ENCODE measurements at regions not wholly inside any gene's neighbourhood (a gene's known extent, or its start where the extent isn't known, plus 50 kb on each side); places are given as distances from the start of the nearest gene placed in this dataset.
"Not testable (repeated sequence)": the region's sequence is repeated elsewhere in the genome, so short reads cannot be mapped to it uniquely, and the experiment has no call there.

DNA sequence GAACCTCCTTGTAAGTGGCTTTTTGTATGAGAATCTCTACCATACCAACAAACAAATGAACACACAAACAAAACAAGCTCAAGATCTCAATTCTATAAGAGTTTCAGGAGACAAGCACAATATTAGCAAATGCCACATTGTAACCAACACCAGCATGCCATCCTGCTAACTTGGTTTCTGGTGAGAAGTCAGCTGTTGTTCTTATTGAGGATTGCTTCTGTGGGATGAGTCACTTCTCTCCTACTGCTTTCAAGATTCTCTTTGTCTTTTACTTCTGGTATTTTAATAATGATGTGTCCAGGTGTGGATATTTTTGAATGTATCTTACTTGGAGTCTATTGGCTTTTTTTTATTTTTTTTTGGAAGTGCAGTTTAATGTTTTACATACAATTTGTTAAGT lies 131.7 kb downstream of the BCL2L11 start:
- DNase-seq, result no peak

DNA sequence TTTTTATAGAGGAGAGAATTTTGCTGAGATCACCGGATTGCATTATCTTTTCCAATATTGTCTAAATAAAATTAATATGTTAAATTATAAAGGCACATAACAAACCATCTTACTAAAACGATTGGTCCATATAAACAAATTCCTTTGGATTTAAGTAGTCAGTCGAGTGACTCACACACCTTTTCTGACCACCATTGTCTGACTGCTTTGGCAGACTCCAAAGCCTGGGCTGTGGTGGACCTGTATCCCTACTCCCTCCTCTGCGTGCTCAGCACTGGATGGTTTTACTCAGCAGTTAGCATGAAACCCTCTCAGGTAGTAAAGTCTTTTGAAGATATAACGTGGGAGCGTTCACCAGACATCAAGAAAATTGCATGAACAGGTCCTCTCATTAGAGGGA lies 134.2 kb downstream of the BCL2L11 start:
- not testable (repeated sequence) for DNase-seq

DNA sequence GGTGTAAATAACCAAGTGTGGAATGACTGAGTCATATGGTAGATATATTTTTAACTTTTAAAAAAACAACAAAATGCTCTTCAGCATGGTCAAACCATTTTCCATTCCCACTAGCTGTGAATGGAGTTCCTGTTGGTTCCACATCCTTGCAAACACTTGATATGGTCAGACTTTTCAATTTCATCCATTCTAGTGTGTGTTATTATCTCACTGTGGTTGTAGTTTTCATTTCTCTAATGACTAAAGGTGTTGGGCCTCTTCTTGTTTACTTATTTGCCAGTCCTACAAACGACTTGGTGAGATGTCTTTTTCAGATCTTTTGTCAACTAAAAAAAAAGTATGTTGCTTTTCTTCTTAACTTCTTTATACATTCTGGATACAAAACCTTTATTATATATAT lies 135.9 kb downstream of the BCL2L11 start:
- DNase-seq, result not testable (repeated sequence)

DNA sequence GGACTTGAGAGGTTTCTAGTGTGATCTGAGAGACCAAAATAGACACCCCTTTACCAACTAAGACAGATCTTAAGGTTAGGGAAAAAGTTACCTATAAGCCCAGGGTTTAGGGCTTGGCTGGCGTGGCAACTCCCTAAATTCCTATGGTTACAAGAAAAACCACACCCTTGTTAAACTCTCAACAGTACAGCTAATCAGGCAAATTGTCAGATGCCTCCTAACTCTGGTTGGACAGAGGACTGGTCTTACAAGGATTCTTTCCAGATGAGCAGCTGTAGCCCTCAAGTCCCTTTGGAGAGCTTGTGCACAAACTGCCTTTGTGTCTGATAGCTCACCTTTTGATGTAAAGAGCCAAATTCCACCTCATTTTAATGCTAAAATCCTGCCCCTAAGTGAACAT lies 136.9 kb downstream of the BCL2L11 start:
- not testable (repeated sequence) for DNase-seq

DNA sequence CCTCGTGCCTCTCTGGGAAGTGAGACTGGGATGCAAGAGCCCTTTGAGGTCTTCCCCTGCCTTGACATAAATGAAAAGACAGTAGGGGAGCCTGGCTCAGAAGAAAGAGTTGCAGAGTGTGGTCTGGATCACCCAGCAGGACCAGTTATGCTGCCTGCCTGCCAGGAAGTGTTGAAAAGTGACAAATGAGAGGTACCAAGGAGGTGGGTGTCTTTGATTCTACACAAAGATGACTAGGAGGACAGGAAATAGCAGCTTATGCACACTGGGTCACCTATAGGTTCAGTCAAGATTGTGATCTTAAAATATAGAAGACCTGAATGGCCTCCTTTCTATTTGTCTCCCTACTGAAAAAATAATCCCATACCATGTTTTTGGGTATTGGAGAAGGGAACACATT lies 137.6 kb downstream of the BCL2L11 start:
- not testable (repeated sequence) for DNase-seq

DNA sequence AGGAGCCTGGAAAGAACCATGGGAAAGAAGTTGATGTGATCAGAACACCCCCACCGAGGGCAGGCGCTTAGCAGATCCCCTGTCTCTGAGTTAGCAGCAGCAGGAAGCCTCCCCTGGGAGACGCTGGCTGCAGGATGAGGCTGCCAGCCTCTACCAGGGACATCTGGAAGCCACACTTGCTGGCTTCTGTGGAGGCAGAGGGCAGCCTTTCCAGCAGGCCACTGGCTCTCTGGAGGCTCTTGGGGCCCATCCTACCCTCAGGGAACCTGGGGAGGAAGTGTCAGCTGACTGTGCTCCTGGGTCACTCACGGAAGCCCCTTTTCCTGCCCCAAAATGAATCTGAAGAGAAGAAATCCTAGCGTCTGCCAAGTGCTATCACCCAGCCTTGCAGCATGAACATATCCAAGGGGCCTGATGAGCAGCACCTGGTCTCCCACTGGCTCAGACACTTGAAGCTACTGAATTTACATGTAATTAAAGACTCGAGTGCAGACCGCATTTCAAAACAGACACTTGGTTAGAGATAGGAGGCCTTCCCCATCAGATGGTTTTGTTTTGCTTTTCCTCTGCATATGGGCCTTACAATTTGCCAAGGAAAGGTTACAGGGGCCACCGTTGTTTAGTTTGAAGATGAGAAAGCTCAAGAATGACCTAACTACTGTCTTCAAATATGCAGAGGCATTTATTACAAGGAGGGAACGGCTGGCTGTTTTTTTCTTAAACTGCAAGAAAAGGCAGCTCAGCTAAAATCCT lies 142.1 kb downstream of the BCL2L11 start:
- not testable (repeated sequence) for DNase-seq

DNA sequence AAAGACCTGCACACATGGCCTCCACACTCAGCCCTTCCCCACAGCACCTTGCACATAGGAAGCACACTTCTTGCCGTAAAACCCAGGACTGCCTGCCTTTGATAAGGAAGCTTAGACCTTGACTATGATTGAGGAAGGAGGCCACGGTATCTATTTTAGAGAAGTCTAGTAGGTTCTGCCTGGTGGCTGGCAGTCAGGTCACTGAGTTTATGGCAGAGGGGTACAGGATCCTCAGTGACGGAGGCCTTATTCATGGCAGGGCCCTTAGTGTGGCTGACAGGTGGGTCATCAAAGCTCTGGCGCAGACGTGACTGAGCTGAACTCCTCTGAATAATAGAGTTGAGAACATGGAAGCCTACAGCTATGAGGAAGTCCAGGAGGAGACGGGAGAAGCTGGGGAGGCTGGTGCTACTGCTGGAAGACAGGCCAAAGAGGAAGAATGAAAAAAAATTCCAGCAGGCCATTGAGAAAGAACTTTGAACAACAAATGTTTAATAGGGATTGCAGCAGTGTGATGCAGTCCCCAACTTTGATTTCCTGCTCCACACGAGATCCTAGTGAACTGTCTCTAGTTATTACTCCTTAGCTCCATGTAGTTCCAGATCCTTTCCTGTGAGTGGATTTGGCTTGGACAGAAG lies 142.8 kb downstream of the BCL2L11 start:
- not testable (repeated sequence) for DNase-seq

DNA sequence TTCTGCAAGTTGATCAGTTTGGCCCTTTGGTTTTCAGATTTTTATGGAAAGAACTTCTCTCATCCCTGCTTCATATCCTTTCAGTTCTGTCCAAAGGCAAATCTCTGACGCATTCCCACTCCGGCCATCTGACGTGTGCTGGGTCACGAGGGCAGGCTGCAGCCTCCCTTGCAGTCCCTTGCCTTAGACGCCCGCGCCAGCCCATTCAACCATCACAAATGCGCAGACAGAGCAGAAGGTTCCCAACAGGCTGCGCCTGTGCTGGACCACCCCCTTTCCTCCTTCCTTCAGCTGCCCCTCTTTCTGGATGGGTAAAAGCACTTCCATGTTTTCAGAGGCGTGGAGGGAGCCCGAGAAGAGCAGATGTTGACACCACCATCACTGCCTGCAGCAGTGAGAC lies 144.2 kb downstream of the BCL2L11 start:
- not testable (repeated sequence) for DNase-seq

DNA sequence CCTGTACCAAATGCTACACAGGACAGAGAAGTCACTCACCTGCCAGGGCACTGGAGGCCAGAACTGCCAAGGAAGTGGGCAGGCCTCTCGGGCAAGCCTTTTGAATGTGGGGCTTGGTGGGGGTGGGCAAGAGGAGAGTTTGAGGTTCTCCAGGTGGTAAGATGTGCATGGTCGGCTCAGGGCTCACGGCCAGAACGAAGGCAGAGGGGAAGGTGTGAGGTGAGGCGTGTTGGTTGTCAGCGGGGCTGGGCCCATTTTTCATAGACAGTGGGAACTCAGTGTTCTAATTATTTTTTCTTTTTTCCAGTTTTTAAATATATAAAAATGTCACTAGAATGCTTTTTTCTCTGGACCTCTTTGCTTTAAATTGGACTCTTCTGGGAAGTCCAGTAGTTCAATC lies 145.8 kb downstream of the BCL2L11 start:
- DNase-seq, result not testable (repeated sequence)

DNA sequence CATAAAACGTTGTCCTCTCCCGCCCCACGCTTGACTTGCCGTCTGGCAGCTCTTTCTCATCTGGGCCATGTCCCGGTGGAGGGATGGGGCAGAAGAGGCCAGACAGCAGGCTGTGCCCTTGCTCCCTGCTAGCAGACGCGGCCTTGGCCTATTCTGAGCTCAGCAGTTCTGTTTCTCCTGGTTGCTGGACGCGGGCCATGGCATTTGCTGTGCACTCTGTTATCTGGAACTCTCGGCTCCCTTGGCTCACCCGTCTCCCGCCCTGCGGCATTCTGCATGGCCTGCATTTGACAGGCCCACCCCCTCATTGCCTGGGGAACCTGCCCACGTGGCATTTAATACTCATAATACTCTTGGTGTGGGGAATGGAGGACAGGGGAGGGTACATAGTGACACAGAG lies 146.3 kb downstream of the BCL2L11 start:
- DNase-seq, result not testable (repeated sequence)

DNA sequence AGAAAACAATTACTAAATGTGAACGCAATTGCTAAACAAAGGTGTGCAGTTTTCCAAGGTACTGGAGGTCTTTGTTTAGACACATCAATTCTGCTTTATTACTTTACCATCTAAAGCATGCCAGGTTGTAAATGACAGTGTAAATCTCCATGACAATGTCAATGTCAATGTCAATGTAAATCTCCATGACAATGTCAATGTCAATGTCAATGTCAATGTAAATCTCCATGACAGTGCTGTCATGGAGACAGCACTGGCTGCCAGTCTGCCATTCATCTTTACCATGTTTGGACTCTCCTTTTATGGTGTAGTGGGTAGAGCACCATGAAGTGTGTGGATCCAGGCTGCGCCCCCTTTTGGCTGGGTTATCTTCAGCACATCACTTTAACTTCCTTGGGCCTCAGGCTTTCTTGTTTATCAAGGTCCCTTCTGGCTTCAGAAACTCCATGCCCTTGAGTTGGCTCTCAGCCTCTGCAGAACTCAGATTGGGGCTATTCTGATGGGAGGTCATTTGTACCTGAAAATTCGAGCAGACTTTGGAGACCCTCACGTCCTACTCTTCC lies 149.1 kb downstream of the BCL2L11 start:
- not testable (repeated sequence) for DNase-seq

DNA sequence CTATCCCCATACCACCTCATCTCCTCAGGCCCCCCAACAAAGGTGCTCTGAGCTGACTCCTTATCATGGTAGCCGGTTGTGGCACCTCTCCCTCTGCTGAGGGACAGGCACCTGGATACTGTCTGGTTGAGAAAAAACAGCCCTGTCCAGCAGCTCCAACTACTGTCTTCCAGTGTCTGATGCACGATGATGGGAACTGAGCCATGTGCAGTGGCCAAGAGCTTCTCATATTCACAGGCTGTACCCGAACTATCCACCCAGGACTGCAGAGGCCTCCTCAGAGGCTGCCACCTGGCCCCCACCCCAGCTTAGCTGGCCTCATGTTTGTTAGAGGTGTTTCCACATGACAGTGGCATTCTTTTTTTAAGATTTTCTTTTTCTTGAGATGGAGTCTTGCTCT lies 149.9 kb downstream of the BCL2L11 start:
- not testable (repeated sequence) for DNase-seq

DNA sequence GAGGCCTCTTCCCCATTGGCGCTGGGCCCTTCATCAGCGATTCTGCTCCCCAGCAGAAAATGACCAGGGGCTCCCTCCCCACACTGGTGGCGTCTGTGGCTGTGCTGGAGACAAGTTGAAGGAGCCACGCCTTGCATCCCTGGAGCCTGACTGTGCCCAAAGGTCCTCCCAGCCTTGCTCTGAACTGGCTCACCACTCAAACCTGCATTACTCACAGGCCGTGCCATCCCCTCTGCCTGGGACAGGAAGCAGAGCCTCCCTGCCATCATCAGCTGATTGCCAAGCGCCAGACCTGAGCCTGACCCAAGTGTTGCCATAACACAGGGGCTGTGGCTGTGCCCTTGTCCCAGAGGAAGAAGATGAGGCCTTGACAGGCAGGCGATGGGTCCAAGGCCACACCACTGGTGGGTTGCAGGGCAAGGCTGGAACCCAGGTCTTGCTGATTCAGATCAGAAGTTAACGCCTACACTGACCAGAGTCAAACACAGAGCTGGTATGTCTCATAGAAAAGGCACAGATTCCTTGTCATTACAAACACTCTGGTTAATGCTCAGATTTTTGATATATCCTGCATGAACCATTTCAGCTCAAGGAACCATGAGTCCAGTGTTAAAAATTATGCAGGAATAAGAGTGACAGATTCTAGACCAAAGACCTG lies 151.1 kb downstream of the BCL2L11 start:
- DNase-seq, result not testable (repeated sequence)

DNA sequence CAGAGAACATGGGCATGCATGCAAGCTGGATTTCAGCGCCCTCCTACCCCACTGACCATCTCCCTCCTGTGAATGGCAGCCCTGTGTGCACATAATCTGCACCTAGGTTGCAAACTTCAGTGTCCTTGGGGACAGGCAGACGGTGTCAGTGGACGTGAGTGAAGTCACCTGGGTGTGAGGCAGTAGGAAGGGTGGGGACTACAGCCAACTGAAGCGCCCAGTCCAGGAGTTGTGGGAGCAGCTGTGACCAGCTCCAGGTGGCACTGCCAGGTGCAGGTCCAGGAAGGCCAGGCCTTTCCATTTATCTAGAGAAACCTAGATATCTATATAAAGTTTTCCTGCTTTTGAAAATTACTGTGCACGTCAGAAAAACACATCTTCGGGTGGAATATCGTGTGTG lies 152.3 kb downstream of the BCL2L11 start:
- DNase-seq, result not testable (repeated sequence)

DNA sequence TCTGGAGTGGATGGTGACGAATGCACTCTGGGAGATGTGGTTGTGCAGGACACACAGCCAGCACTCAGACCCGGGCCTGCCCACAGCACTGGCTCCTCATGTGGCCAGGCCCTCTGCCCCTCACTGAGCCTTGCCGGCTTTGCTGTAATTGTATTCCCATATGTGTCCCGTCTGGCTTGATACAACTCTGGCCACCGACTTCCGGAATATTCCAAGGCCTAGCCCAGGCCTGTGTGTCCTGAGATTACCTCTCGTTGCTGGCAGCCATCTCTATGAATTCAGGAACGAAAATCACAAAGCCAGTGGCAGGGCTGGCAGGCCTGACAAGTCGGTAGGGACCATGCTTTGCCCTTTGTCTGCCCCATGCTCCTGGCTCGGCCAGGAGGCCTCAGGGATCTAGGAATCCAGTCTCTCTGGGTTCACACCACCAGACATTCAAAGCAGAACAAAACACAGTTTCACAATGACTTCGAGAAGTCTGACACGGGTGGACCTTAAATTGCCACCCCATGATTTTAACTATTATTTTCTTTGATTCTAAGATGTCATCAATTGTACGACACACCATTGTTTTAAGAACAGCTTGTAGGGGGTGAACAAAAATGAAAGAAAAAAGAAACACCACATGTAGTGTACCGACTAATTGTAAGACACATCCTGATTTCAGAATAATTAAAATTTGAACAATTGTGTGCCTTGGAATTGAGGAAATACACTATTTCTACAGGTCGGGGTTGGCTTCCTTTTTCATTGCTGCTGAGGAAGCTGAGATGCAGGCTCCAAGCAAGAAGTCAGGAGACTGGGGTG lies 154.5 kb downstream of the BCL2L11 start:
- DNase-seq, result not testable (repeated sequence)

DNA sequence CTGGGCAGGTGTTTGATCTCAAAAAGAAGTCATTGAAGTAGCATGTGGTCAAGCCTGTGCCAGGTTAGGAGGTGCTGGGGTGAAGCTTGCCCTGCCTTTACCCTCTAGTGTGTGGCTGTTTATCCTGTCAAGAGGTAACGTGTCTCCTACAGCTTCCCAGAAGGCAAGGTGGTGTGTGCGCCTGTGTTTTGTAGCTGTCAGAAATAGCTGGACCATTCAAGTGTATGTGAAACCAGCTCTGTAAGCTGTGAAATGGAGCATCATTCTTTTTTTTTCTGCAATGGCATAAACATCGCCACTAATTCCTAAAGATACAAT lies 155.1 kb downstream of the BCL2L11 start:
- not testable (repeated sequence) for DNase-seq

DNA sequence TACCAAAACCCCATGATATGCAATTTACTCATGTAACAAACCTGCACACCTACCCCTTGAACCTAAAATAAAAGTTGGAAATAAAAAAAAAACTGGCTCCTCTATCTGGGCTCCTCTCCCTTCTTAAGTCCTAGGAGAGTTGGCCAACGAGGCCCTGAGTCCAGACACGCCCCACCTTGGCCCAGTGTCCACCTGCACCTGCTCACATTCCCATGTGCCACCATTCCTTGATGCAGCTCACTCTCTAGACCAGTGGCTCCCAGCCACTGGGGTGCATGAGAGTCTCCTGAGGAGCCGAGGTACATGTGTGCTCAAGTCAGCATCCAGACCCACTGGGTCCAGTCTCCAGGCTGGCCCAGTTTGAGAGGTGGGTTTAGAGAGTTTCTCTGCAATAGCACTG lies 157.4 kb downstream of the BCL2L11 start:
- not testable (repeated sequence) for DNase-seq

DNA sequence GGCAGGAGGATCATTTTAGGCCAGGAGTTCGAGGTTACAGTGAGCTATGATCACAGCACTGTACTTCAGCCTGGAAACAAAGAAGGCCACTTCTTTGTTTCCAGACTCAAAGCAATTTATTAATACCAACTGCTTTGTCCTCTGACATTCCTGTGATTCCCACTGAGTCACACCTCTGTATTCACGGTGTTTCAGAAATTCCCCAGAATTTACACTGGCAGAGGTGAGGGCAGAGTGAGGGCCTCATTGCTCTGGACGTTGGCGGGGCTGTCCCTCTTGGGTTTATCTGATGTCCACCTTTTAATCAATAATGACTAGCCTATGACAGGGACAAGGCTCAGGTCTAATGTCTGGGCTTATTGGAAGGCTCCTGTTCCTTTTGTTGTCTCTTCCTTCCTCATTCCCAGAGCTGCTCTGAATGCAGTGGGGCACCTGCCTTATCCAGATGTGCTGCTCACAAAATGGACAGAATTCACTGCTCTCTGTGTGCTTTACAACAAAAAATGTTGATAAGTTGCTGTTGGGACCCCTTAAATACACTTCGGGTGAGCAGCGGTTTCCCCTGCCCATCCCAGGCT lies 160.1 kb downstream of the BCL2L11 start:
- not testable (repeated sequence) for DNase-seq

DNA sequence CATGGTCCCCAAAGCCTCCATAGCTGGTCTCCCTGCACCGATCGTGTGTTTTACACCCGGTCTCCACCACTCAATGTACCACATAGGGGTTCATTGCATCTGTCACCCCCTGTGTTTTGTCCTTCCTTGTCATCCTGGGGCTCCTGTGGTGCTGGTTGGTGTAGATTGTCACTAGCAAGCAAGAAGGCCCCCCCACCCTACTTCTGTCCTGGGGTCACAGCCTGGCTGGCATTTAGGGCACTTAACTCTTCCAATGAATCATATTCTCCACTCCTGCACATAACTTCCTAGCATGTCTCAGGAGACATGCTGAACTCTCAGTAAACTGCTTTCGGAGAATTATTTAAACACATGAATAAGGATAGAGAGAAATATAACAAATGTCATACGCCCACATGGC lies 161.4 kb downstream of the BCL2L11 start:
- DNase-seq, result not testable (repeated sequence)

DNA sequence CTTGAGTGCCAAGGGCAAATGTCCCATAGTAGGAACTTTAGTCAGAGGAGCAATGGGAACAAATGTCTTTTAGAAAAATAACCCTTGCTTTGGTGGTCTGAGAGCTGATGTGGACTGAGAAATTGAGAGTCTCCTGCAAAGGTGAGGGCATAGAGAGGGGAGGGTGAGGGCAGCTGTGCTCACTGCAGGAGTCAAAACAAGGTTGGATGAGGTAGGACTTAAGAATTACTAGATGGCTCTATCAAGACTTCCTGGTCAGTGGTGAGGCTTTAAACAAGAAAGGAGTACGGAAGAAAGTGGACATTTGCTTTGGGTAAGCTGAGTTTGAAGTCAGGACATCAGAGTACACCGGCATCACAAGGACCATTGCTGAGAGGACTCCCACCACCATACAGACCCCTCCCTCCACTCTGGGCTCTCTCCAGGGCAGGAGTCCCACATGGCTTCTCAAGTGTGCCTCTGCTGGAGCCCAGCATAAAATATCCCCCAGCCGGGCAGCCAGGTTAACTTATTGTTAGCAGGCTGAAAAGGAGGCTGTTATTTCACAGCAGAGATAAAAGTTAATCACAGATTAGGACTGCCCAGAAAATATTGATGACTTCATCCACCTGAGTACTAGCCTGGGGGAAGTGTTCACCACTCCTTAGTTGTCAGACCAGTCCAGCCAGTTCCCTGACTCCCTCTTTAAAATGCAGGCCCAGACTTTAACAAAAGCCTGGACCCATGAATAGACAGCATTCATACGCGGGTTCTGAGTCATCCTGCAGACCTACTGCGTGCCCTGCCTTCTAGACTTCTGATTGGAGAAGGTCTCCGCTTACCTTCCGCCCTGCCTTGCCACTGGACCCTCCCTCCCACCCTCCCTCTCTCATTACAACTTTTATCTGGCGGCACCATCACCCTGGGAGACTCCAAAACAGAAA lies 167.2 kb downstream of the BCL2L11 start:
- DNase-seq, result not testable (repeated sequence)

DNA sequence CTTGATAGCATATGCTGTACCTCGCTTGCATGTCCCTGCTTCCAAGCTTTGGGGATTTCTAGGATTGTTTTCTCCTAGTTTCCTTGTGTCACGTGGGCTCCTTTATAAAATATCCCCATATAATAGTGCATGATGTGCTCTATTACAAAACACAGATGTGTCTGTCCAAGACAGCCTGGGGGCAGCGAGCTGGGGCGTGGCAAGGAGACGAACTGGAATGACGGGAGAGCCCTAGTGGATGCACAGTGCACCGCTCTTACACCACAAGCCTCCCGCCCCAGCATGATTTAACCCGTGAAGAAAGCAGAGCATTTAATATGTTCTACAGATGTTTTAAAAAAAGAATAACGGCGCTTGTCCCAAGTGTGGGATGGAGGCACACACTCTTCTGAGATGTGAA lies 169.7 kb downstream of the BCL2L11 start:
- DNase-seq, result not testable (repeated sequence)

Measured in activated CD8-positive, alpha-beta memory T cell treated with anti-CD3 and anti-CD28 coated beads for 24 hours (primary cell).